ENCODE measurements at regions not wholly inside any gene's neighbourhood (a gene's known extent, or its start where the extent isn't known, plus 50 kb on each side); places are given as distances from the start of the nearest gene placed in this dataset.

GRCh38 chr14:76948213-76948947 is 80.1 kb downstream of the IRF2BPL start:
- DNase-seq: no peak

- no peak for DNase-seq
Measured at GRCh38 chr14:76947838-76948184, 80.7 kb downstream of the IRF2BPL start.

GRCh38 chr14:76947078-76947837 is 81.2 kb downstream of the IRF2BPL start:
- peak; percentile 80 for DNase-seq

- DNase-seq: no peak
Measured at GRCh38 chr14:76946753-76947077, 81.8 kb downstream of the IRF2BPL start.

- DNase-seq: no peak
Measured at GRCh38 chr14:76943072-76943471, 85.4 kb downstream of the IRF2BPL start.

- DNase-seq: no peak
Measured at GRCh38 chr14:76941946-76942805, 86.3 kb downstream of the IRF2BPL start.

GRCh38 chr14:76941544-76941943 is 87.0 kb downstream of the IRF2BPL start:
- no peak for DNase-seq

- no peak for DNase-seq
Measured at GRCh38 chr14:76940021-76940760, 88.3 kb downstream of the IRF2BPL start.

- no peak for DNase-seq
Measured at GRCh38 chr14:76939015-76939742, 89.3 kb downstream of the IRF2BPL start.

- no peak for DNase-seq
Measured at GRCh38 chr14:76938092-76938500, 90.4 kb downstream of the IRF2BPL start.

GRCh38 chr14:76937181-76938091 is 91.1 kb downstream of the IRF2BPL start:
- peak; percentile 41 for DNase-seq

GRCh38 chr14:76936483-76936882 is 92.0 kb downstream of the IRF2BPL start:
- DNase-seq: no peak

GRCh38 chr14:76933515-76933914 is 95.0 kb downstream of the IRF2BPL start:
- DNase-seq: no peak

GRCh38 chr14:76931631-76932402 is 96.7 kb downstream of the IRF2BPL start:
- no peak for DNase-seq

GRCh38 chr14:76930549-76930948 is 98.0 kb downstream of the IRF2BPL start:
- DNase-seq: no peak

GRCh38 chr14:76929927-76930326 is 98.6 kb downstream of the IRF2BPL start:
- no peak for DNase-seq

GRCh38 chr14:76927971-76928700 is 100.4 kb downstream of the IRF2BPL start:
- DNase-seq: no peak

- DNase-seq: no peak
Measured at GRCh38 chr14:76926521-76927251, 100.5 kb downstream of the LRRC74A start.

GRCh38 chr14:76925097-76925441 is 98.9 kb downstream of the LRRC74A start:
- DNase-seq: no peak
